Hematopoietic multipotent progenitor cell treated with erythropoietin and hydrocortisone succinate and interleukin-3 and kit ligand, for 17 days (in vitro differentiated cells): ENCODE measurements at regions not wholly inside any gene's neighbourhood (a gene's known extent, or its start where the extent isn't known, plus 50 kb on each side); places are given as distances from the start of the nearest gene placed in this dataset.

ENCODE experiments used
- DNase-seq: peaks from one replicate; pipeline ENCODE4 v3.0.0-alpha.2; 2015; ENCODE audit warnings: low spot score

DNA sequence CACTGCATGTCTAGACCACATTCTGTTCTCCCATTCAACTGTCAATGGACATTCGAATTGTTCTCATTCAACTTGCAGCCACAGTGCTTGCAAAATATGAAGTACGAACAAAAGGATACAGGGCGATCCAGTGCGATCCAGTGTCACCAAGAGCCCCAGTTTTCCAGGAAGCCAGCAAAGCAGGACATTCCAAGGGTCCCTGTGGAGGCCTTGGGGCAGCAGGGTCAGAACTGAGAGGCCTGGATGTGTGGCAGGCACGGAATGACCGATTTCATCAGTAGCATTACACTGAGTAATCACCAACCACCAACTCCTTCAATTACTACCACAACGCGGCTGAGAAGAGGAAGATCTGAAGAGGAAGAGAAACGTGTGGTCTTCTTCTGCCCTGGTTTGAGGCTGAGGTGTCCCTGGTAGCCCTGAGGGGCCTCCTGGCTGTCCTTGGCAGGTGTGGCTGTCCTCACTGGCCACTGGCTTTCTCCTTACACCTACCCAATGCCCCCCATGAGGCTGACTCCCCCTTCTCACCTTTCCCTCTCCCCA, 172.7 kb upstream of the FHL2 start:
- DNase-seq, result no peak

DNA sequence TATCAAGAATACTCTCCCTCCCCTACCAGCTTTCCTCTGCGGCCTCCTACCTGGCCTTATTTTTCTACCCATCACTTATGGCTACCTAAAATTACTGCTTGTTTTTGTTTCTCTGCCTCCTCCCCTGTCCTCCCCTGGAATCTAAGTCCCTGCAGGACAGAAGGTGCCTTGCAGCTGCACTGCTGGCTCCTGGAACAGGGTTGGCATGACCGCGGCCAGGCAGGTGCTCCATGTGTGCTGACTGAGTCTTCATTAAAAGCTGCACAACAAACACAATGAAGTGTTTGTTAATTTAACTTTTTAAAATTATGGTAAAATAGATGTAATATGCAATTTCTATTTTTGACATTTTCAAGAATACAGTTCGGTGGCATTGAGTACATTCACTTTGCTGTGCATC, 171.9 kb upstream of the FHL2 start:
- no peak for DNase-seq

DNA sequence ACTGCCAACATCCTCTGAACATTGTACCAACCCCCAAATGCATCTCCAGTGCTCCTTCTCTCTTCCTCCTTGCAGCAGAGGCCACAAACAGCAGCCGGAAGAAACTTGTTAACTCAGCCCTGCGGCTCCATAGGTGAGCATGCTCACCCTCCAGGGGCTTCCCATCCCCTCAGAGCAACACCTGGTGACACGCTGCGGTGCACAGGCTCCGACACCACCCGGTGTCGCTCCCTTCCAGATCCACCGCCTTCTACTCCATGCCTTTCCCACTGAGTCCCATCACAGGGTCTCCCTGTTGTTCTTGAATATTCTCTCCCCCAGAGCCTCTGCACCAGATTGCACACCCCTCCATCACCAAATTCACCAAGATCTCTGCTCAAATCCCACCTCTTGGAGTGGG, 171.5 kb upstream of the FHL2 start:
- no peak for DNase-seq

DNA sequence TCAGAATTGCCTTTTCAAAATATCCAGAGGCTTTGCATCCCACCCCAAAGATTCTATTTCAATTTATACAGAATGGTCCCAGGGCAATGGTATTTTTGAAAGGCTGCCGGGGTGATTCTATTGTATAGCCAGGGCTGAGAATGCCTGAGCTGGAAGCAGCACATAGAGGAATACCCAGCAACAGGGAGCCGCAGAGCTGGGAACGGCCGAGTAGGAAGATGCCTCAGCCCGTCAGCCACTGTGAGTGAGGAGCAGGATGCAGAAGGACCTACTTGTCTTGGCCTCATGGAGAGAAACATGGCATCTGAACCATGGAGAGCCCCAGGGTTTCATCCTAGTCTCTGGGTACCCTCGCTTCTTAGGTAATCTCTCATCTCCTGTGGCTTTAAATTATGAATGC, 170.8 kb upstream of the FHL2 start:
- DNase-seq, result no peak

- no peak for DNase-seq
Measured at GRCh38 chr2:105567996-105568494, 169.2 kb upstream of the FHL2 start.

- DNase-seq, result no peak
Measured at GRCh38 chr2:105563000-105563719, 164.3 kb upstream of the FHL2 start.

- DNase-seq, result no peak
Measured at GRCh38 chr2:105561401-105561800, 162.6 kb upstream of the FHL2 start.

- DNase-seq, result no peak
Measured at GRCh38 chr2:105560157-105560556, 161.3 kb upstream of the FHL2 start.

- no peak for DNase-seq
Measured at GRCh38 chr2:105557021-105557920, 158.4 kb upstream of the FHL2 start.

- DNase-seq, result no peak
Measured at GRCh38 chr2:105556366-105556765, 157.5 kb upstream of the FHL2 start.

GRCh38 chr2:105554235-105554634, 155.4 kb upstream of the FHL2 start:
- no peak for DNase-seq

GRCh38 chr2:105553538-105554196, 154.8 kb upstream of the FHL2 start:
- no peak for DNase-seq

DNA sequence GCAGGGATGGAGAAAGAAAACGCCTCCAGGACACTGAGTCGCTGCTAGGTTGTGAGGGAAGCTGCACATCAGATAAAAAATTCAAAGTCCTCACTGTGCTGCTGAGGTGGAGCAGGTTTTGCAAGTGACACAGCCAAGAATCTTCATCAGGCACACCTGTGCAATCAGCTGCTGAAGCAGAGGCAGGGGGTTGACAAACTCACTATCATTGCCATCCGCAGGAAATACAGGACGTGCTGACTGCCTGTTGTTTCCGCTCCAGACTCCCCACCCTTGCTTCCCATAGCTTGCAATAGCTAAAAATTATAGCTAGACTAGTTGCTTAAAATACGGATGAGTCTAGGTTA, 147.8 kb upstream of the FHL2 start:
- no peak for DNase-seq

DNA sequence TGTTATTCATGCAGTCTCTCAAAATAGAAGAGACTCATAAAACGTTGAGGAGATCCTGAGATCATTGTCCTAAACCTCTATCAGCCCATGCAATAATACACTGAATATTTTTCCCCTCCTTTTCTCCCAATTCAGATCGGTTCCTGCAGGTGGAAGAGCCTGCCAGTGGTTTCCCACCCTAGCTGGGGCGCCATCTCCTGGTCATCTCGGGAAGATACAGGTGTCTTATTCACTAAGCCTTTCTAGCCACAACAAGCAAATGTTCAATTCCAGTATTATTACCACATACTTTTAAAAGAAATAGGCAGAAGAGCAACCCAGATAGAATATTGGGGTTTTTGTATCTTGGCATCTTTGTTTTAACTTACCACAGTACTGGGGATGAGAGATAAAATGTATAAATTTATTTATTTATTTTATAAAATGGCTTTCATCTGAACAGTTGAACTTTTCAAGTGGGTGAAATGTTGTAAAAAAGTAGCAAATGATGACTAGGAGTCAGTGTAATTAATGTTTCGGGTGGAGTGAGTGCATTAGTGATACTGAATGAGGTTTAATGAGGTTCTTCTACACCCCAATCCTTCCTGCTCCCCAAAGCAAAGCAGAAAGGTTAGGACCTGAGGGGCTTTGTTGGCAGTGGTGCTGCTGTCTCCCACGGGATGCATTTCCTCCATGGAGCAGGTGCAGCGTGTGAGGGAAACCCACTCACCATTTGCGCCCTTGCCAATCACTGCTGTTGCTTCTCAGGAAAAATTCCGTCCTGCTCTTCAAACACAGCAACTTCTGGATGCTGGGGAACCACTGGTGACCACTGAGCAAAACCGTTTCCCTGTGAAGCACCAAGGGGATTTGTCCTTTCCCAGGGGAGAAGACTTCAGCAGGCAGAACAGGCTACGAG, 147.1 kb upstream of the FHL2 start:
- DNase-seq, result peak; percentile 64

- no peak for DNase-seq
Measured at GRCh38 chr2:105544591-105545377, 145.9 kb upstream of the FHL2 start.

DNA sequence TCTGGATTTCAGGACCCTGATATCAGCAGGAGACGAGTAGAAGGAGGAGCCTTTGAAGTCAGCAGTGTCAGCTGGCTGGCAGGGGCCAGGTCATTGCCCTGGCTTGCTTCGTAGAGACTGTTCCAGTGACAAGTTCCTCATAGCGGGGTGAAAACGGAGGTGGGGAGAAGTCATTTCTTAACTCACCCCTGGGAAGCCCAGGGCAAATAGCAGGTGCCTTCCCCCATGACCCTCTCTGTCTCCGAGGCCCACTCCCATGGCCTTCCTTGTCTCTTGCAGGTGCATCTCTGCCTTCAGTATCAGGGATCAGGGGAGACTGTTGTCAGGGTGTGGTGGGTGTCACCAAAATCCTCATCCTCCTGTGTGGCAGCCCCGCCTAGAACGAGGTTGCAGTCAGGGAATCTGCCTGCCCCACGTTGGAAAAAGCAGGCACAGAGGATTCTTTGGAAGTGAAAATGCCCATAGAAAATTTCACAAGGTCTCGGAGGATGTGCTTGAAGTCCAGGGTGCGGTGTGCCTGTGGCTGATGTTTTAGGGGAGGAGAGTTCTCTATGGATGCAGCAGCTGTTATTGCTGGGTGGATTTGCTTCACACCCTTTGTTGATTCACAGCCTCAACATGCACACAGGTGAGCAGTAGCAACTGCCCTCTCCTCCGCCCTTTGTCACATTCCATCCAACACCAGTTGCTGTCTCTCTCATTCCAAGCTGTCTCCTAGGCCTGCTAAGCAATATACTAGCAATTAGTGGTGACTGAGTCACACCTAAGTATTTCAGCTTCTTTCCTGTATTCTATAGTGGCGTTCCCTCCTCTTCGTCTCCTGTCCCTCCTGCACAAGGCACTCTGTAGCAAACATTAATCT, 142.6 kb upstream of the FHL2 start:
- DNase-seq, result no peak

DNA sequence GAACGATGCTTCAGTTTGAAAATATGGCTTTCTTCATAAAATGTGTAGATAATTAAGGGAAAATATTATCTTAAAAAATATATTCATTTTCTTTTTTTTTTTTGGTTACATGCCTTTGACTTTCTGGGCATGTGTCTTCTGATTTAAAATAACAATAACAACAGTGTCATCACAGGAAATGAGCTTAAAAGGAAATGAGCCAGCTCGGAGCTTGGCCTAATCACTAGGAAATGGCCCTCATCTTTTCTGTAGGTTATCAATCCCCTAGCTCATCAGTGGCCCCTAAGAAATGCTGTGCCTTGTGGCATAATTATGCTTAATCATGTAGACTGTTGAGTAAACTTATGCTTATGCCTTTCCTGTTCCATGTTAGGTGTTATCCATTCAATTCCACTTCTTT, 141.8 kb upstream of the FHL2 start:
- no peak for DNase-seq

GRCh38 chr2:105539331-105539730, 140.5 kb upstream of the FHL2 start:
- no peak for DNase-seq

GRCh38 chr2:105538840-105539239, 140.0 kb upstream of the FHL2 start:
- DNase-seq, result no peak

DNA sequence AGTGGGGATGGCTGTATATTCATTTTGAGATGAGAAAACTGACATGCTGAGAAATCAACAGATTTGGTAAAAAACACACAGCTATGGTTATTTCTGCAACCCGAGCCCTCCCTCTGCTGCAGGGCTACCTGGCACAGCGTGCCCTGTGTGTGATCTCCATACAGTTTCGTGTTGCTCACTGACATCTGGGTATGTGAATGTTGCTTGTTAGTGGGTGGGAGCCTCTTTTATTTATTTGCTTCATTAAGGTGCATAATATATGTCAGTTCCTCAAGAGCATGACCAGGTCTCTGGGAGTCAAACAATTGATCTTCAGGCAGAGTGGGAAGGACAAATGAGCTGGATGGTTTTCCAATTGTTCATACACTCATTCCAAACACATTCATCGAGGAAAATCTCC, 139.1 kb upstream of the FHL2 start:
- no peak for DNase-seq
